ENCODE measurements at regions not wholly inside any gene's neighbourhood (a gene's known extent, or its start where the extent isn't known, plus 50 kb on each side); places are given as distances from the start of the nearest gene placed in this dataset.
"Not testable (repeated sequence)": the region's sequence is repeated elsewhere in the genome, so short reads cannot be mapped to it uniquely, and the experiment has no call there.

DNA sequence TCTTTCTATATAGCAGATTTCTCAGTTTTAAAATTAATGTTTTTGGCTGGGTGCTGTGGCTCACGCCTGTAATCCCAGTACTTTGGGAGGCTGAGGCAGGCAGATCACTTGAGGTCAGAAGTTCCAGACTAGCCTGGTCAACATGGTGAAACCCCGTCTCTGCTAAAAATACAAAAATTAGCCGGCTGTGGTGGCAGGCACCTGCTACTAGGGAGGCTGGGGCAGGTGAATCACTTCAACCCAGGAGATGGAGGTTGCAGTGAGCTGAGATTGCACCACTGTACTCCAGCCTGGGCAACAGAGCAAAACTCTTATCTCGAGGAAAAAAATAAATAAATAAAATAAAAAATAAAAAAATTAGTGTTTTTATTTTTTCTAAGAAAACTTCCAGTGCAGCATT is 127.5 kb upstream of the CACNA2D1 start:
- H3K27me3 Mint-ChIP-seq; H3K4me1 Mint-ChIP-seq (ENCODE audit: low read depth): not testable (repeated sequence)

DNA sequence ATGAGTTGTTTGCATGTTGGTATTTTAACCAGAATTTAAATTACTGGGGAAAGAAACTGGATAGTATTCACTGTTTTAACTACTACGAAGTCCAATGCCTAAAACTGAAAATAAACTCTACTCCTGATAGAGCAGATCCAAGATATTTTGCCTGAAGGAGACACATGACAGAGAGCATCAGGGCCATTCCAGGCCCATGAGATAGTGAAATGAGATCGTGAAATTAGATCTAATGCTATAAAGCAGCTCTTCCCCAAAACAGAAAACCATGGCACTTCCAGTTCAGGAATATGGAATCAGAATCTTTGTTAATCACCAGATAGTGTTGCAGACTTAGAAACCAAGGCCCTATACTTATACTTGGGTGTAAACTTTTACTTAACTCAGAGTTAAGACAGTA is 124.3 kb upstream of the CACNA2D1 start:
- Mint-ChIP-seq H3K27ac (no peak overlapping the region), H3K27me3 (peaks cover 4% of the 10 kb centered on the region), H3K4me1 (ENCODE audit: low read depth) (no peaks in the 10 kb centered on the region), H3K9me3 (no peaks in the 10 kb centered on the region), H3K36me3 (ENCODE audit: low read depth) (no peaks in the 10 kb centered on the region), H3K4me3 (no peak overlapping the region)
- intact Hi-C loops (cut with micrococcal nuclease), result no loop called here

More for the DNA sequence above, 127.5 kb upstream of the CACNA2D1 start:
- not testable (repeated sequence) for H3K4me3 Mint-ChIP-seq; H3K36me3 Mint-ChIP-seq (ENCODE audit: low read depth); H3K9me3 Mint-ChIP-seq; H3K27ac Mint-ChIP-seq
- intact Hi-C loops (cut with micrococcal nuclease), result loop anchor here (10.0 kb wide), 2 partner anchors 154 to 1086 kb away; no protein-coding TSS in a partner anchor

DNA sequence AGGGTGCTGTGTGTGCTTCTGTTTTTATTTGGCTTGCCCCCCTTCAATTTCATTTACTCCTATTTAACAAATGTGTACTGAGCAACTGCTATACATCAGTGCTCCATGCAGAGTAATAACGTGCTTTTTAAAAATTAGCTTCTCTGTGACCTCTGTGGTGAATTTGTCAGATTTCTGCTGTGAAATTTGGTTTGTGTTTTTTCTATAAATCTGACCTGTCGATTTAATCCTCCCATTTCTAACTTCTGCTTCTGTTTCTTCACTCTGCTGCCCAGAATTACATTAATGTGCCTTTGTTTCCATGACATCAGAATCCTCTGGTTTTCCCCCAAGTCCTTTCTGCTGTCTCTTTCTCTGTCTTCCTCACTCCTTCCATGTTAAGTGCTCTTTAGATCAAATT is 123.8 kb upstream of the CACNA2D1 start:
- no peaks in the 10 kb centered on the region for H3K9me3 Mint-ChIP-seq
- H3K36me3 Mint-ChIP-seq (ENCODE audit: low read depth), result no peaks in the 10 kb centered on the region
- intact Hi-C loops (cut with micrococcal nuclease), result no loop called here
- no peak overlapping the region for H3K4me3 Mint-ChIP-seq
- no peak overlapping the region for H3K27ac Mint-ChIP-seq
- H3K4me1 Mint-ChIP-seq (ENCODE audit: low read depth), result no peaks in the 10 kb centered on the region
- H3K27me3 Mint-ChIP-seq, result peaks cover 4% of the 10 kb centered on the region

- peaks cover 4% of the 10 kb centered on the region for H3K27me3 Mint-ChIP-seq
- intact Hi-C loops (cut with micrococcal nuclease), result no loop called here
- H3K9me3 Mint-ChIP-seq, result no peaks in the 10 kb centered on the region
- H3K4me1 Mint-ChIP-seq (ENCODE audit: low read depth), result no peaks in the 10 kb centered on the region
- no peak overlapping the region for H3K27ac Mint-ChIP-seq
- no peak overlapping the region for H3K4me3 Mint-ChIP-seq
- H3K36me3 Mint-ChIP-seq (ENCODE audit: low read depth), result no peaks in the 10 kb centered on the region
These were observed 123.2 kb upstream of the CACNA2D1 start for GRCh38 chr7:82566752-82567151.

- peaks cover 4% of the 10 kb centered on the region for H3K27me3 Mint-ChIP-seq
- H3K4me3 Mint-ChIP-seq, result no peak overlapping the region
- no peaks in the 10 kb centered on the region for H3K36me3 Mint-ChIP-seq (ENCODE audit: low read depth)
- intact Hi-C loops (cut with micrococcal nuclease), result no loop called here
- no peaks in the 10 kb centered on the region for H3K9me3 Mint-ChIP-seq
- H3K4me1 Mint-ChIP-seq (ENCODE audit: low read depth), result no peaks in the 10 kb centered on the region
- no peak overlapping the region for H3K27ac Mint-ChIP-seq
These were observed 119.3 kb upstream of the CACNA2D1 start for GRCh38 chr7:82562716-82563404.

- no peaks in the 10 kb centered on the region for H3K36me3 Mint-ChIP-seq (ENCODE audit: low read depth)
- peaks cover 4% of the 10 kb centered on the region for H3K27me3 Mint-ChIP-seq
- H3K4me3 Mint-ChIP-seq, result no peak overlapping the region
- intact Hi-C loops (cut with micrococcal nuclease), result no loop called here
- peaks cover 15% of the 10 kb centered on the region for H3K9me3 Mint-ChIP-seq
- no peaks in the 10 kb centered on the region for H3K4me1 Mint-ChIP-seq (ENCODE audit: low read depth)
- no peak overlapping the region for H3K27ac Mint-ChIP-seq
These were observed 115.7 kb upstream of the CACNA2D1 start for GRCh38 chr7:82559193-82559805.

- H3K9me3 Mint-ChIP-seq, result peaks cover 10% of the 10 kb centered on the region
- intact Hi-C loops (cut with micrococcal nuclease), result no loop called here
- no peaks in the 10 kb centered on the region for H3K27me3 Mint-ChIP-seq
- no peaks in the 10 kb centered on the region for H3K36me3 Mint-ChIP-seq (ENCODE audit: low read depth)
- H3K27ac Mint-ChIP-seq, result peak overlapping the region; percentile 68
- peaks cover 18% of the 10 kb centered on the region for H3K4me1 Mint-ChIP-seq (ENCODE audit: low read depth)
- H3K4me3 Mint-ChIP-seq, result no peak overlapping the region
These were observed 106.2 kb upstream of the CACNA2D1 start for GRCh38 chr7:82549616-82550285.

DNA sequence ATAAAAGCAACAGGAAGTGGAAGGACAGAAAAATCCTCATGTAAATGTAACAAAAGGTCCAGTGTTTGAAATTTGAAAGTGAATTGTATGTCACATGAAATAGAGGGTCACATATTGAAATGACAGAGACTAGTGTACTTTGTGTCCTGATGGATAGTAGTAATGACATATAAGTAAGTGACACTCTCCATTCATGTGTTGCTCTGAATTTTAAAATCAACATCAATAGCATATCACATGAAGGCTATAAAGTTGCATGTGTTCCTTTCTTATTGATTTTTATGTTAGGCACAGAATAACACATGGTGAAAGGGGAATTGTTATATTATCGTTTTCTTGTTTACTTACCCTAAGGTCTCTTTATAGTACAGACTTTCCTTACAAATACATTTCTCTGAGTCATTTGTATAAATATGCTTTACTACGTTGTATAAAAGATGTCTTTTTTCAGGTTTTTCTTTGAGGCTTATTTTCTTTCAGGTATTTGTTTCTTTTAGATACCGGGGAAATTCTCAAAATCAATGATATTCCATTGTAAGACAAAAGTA is 104.6 kb upstream of the CACNA2D1 start:
- Mint-ChIP-seq H3K27ac (no peak overlapping the region), H3K36me3 (ENCODE audit: low read depth) (no peaks in the 10 kb centered on the region), H3K4me1 (ENCODE audit: low read depth) (peaks cover 18% of the 10 kb centered on the region), H3K27me3 (no peaks in the 10 kb centered on the region), H3K4me3 (no peak overlapping the region), H3K9me3 (no peaks in the 10 kb centered on the region)
- intact Hi-C loops (cut with micrococcal nuclease), result no loop called here

DNA sequence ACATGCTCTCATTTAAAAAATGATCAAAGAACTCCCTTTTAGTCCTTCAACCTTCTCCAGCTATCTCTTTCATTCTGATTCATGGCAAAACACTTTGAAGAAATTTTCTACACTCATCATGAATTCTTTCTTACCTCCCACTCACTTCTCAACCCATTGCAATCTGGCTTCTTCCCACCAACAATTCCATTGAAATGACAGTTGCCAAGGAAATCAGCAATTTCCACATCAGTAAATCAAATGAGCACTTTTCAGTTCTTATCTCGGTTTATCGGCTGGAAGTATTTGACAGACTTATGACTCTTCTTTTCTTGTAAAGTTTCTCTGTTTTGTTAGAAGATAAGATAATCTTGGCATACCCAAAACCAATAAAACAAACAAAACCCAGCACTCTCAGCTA is 99.1 kb upstream of the CACNA2D1 start:
- Mint-ChIP-seq H3K36me3 (ENCODE audit: low read depth) (no peaks in the 10 kb centered on the region), H3K27ac (no peak overlapping the region), H3K4me1 (ENCODE audit: low read depth) (no peaks in the 10 kb centered on the region), H3K9me3 (no peaks in the 10 kb centered on the region), H3K4me3 (no peak overlapping the region), H3K27me3 (no peaks in the 10 kb centered on the region)
- intact Hi-C loops (cut with micrococcal nuclease), result no loop called here

- Mint-ChIP-seq H3K36me3 (ENCODE audit: low read depth) (no peaks in the 10 kb centered on the region), H3K27ac (no peak overlapping the region)
These were observed 96.4 kb upstream of the CACNA2D1 start for GRCh38 chr7:82539969-82540368.

GRCh38 chr7:82534684-82535083 is 91.1 kb upstream of the CACNA2D1 start:
- Mint-ChIP-seq H3K4me1 (ENCODE audit: low read depth) (no peaks in the 10 kb centered on the region), H3K9me3 (no peaks in the 10 kb centered on the region), H3K27ac (no peak overlapping the region), H3K4me3 (no peak overlapping the region), H3K27me3 (no peaks in the 10 kb centered on the region), H3K36me3 (ENCODE audit: low read depth) (no peaks in the 10 kb centered on the region)
- intact Hi-C loops (cut with micrococcal nuclease), result no loop called here

More at GRCh38 chr7:82539969-82540368, 96.4 kb upstream of the CACNA2D1 start:
- Mint-ChIP-seq H3K27me3 (no peaks in the 10 kb centered on the region), H3K9me3 (no peaks in the 10 kb centered on the region), H3K4me1 (ENCODE audit: low read depth) (no peaks in the 10 kb centered on the region), H3K4me3 (no peak overlapping the region)
- intact Hi-C loops (cut with micrococcal nuclease), result no loop called here

DNA sequence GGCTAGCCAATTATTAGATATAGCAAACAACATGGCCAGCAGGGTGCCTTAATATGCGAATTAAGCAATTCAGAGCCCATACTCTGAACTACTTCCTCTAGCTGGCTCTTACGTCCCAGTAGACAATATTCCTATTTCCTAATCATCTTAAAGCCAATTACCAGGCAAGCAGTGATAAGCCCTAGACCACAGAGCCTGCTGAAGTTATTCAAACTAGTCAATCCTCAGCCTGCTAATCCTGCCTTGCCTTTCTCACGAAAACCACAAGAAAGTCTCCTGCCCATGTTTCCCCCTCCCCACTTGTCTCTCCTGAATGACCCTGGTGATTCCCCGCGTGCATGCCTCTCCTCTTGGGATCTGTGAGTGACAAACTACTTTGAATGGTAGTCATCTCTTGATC is 86.8 kb upstream of the CACNA2D1 start:
- no peaks in the 10 kb centered on the region for H3K4me1 Mint-ChIP-seq (ENCODE audit: low read depth)
- H3K27ac Mint-ChIP-seq, result no peak overlapping the region
- H3K9me3 Mint-ChIP-seq, result no peaks in the 10 kb centered on the region
- no peaks in the 10 kb centered on the region for H3K27me3 Mint-ChIP-seq
- intact Hi-C loops (cut with micrococcal nuclease), result no loop called here
- no peak overlapping the region for H3K4me3 Mint-ChIP-seq
- no peaks in the 10 kb centered on the region for H3K36me3 Mint-ChIP-seq (ENCODE audit: low read depth)

GRCh38 chr7:82528577-82529310 is 85.2 kb upstream of the CACNA2D1 start:
- no peaks in the 10 kb centered on the region for H3K4me1 Mint-ChIP-seq (ENCODE audit: low read depth)
- H3K27ac Mint-ChIP-seq, result no peak overlapping the region
- no peaks in the 10 kb centered on the region for H3K27me3 Mint-ChIP-seq
- no peaks in the 10 kb centered on the region for H3K9me3 Mint-ChIP-seq
- H3K36me3 Mint-ChIP-seq (ENCODE audit: low read depth), result no peaks in the 10 kb centered on the region
- no peak overlapping the region for H3K4me3 Mint-ChIP-seq
- intact Hi-C loops (cut with micrococcal nuclease), result no loop called here

DNA sequence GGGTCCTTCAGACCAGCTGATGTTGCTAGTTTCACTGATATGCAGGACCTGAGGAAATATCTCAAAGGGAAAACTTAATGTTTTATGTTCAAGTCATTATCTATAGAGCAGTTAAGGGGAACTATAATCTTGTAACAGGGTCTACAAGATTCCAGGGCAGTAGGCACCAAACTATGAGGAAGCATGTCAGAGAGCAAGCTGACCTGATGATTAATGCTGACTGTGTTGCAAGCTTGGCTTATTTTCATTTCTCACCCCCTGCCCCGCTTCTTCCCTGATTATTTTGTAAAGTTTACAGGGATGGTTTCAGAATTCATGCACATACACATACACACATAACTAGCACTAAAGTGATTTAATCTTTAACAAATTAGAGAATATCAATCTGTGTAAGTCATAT is 84.3 kb upstream of the CACNA2D1 start:
- Mint-ChIP-seq H3K9me3 (no peaks in the 10 kb centered on the region), H3K27me3 (no peaks in the 10 kb centered on the region), H3K36me3 (ENCODE audit: low read depth) (no peaks in the 10 kb centered on the region), H3K4me1 (ENCODE audit: low read depth) (no peaks in the 10 kb centered on the region), H3K27ac (no peak overlapping the region), H3K4me3 (no peak overlapping the region)
- intact Hi-C loops (cut with micrococcal nuclease), result no loop called here

Measured in dendritic cell treated with granulocyte-macrophage colony-stimulating factor and Interleukin-4, amounts not matched to agents 40 ng/mL and 50 ng/mL, for 4 days (primary cell).